ENCODE measurements at regions not wholly inside any gene's neighbourhood (a gene's known extent, or its start where the extent isn't known, plus 50 kb on each side); places are given as distances from the start of the nearest gene placed in this dataset.
A peak's percentile ranks its signal among the peaks of the same experiment; 100 is the strongest.

GRCh38 chr22:42217752-42218280 lies 52.6 kb downstream of the TCF20 start:
- peak in 1 of 2 donors; percentile 2 for ATAC-seq

DNA sequence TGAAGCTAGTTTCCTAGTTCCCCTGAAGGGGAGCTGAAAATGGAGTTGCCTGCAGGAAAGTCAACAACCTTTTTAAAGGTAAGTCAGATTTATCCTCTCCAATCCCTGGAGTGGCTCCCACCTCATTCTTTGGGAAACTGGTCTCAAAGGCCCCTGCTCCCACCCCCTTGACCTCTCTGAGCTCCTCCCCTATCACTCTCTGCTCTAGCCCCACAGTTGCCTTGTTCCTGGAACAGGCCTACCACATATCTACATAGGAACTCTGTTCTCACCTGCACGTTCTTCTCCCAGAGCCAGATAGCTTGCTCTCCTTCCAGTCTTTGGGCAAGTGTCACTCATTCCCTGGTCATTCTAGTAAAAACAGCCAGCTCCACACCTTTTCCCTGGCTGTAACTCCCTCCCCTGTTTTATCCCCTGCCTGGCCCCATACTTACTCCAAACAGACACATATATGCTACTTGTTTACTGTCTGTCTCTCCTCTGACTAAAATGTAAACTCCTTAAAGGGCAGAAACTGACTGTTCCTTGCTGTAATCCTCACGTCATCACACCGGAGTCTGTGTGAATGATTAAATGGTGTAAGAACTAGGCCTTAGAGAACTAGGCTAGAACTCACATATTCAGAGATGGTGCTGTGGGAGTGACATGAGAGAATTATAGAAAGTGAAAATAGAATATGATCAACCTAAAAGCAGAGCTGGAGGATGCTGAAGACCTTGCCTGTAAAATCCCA lies 53.3 kb downstream of the TCF20 start:
- peak; percentile 97 to 98 for ATAC-seq

GRCh38 chr22:42214633-42215415 lies 55.6 kb downstream of the TCF20 start:
- no peak for ATAC-seq

DNA sequence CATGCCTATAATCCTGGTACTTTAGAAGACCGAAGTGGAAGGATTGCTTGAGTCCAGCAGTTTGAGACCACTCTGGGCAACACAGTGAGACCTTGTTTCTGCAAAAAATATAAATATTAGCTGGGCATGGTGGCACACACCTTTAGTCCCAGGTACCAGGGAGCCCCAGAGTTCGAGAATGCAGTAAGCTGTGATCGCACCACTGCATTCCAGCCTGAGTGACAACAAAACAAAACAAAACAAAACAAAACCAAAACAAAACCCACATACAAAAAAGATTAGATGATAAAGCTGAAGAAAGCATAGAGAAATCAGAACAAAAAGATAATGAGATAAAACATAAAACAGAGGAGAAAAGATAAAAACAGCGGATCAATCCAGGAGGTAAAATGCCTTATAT lies 62.1 kb downstream of the TCF20 start:
- ATAC-seq: peak in 1 of 2 donors; percentile 20

- peak; percentile 53 to 71 for ATAC-seq
These were observed 62.5 kb downstream of the TCF20 start for GRCh38 chr22:42207918-42208317.

DNA sequence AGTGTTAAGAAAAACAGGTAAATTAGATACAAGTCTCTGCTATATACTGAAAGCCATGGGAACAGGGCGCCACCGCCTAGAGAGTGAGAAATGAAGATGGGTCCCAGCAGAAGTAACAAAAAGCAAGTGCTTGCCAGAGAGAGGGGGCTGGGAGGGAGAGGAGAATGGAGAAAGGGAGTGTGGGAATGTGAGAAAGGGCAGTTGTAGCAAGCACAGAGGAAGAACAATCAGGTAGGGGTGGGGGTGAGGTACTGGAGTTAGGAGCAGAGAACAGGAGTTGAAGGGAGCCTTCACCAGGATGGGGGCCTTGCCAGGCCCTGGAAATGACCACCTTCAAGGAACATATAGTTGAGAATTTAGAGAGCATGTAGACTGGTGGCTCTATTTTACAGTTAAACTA lies 66.8 kb downstream of the TCF20 start:
- no peak for ATAC-seq

DNA sequence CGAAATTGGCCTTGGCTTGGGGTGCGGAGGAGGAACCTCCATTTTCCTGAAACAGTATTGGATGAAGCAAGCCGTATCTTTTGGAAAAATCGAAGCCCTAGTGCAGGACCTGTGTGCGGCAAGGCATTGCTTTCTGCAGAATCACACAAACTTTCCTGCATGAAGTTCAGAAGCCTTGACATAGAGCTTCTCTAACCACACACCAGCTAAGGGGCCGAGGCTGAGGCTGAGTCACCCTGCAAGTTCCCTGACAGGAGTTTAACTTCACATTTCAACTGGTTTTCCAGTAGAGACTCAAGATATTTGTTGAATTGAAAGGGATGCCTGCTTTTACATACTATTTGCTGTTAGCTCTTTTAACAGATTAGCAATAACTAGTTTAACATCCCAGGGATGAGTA lies 67.8 kb downstream of the TCF20 start:
- peak; percentile 84 to 85 for ATAC-seq

DNA sequence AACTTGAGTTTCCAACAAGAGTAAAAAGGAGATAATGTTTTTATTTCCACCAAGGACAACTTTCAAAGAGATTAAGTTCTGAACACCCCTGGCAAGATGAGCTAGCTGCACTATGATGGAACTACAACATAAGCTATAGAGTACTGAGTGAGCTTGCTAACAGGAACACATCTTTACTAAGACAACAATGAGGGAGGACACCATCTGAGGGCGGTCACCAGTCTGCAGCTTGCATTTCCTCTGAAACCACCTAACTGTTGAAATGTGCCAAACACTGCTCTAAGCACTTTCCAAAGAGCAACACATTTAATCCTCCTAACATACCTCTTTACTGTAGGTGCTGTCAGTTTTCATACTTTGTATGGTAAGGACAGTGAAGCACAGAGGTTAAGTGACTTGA lies 68.4 kb downstream of the TCF20 start:
- peak; percentile 58 to 69 for ATAC-seq

DNA sequence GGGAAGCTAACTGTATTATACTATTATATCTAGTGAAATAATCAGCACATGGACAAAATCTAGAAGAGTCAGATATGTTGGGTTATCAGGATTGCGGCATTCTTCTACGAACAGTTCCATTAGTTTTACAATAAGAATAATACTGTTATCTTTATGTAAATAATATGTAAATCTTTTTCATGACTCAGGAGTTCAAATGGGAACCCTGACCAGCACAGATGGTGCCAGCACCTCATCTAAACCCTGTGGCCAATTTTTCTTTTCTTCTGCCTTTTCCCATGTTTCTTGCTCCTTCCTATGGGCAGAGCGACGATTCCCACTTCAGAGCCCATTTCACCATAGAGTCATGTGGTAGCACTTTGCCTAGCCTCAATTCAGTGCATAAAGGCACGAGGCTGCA lies 68.4 kb upstream of the CYP2D6 start:
- ATAC-seq: no peak

DNA sequence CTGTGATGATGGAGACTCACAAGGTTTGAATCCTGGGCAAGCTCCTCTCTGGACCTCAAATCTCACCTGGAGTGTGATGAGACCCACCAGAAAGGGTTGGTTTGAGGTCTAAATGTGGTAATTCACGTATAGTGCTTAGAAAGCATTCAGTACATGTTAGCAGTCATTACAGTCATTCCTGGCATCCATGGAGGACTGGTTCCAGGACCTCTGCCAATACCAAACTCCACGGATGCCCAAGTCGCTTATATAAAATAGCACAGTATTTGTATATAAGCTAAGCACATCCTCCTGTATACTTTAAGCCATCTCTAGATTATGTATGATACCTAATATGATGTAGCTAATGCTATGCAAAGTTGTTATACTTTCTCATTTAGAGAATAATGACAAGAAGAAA lies 67.6 kb upstream of the CYP2D6 start:
- no peak for ATAC-seq

DNA sequence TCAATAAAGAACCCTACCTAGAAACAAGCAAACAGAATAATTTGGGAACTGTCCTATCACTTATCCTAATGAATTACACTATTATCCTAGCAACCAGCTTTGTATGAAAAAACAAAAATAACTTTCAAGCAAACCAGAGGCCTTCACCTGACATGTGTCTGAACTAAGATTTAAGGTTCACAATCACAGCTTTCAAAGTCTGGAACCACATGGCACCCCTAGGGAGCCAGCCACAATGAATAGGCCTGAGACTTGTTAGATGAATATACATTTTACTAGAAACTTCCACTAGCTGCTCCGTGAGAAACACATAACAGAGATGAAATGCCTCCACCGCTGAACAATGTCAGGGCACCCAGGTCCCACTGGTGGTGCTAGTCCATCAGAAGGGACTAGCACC lies 65.8 kb upstream of the CYP2D6 start:
- no peak for ATAC-seq

GRCh38 chr22:42194953-42195352 lies 64.3 kb upstream of the CYP2D6 start:
- ATAC-seq: no peak

DNA sequence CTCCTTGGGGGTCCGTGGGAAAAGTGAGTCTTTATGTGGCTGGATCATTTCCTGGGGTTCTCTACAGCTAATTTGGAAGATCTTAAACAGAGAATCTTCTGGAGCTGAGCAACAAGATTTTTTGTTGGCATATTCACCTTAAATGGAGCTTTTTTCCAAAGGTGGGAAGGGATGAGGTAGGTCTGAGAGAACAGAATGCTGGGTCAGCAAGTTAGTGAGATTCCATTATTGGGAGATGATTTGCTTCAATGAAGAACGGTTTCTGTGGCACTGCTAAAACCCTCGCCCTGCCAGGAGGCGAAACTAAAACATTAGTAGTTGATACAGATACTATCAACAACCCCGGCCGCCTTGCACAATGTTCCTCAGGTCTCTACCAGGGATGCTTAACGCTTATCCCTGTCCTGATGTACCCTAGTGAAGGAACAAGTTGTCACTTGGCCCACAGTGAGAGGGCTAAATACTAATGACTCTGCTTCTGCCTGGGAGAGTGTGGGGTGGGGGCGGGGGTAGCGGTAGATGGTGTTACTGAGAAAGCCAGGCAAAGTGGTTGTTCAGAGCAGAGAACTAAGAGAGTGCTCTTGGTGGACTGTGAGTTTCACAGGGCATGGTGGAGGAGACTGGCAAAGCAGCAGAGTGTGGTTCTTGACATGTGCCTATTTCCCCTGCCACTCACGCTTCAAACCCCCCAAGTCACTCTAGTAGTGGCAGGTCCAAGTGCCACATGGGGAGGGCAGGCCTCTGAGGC lies 63.7 kb upstream of the CYP2D6 start:
- no peak for ATAC-seq

- ATAC-seq: no peak
These were observed 61.9 kb upstream of the CYP2D6 start for GRCh38 chr22:42192547-42192946.

GRCh38 chr22:42190274-42190673 lies 59.7 kb upstream of the CYP2D6 start:
- ATAC-seq: no peak

- ATAC-seq: no peak
These were observed 59.2 kb upstream of the CYP2D6 start for GRCh38 chr22:42189761-42190160.

GRCh38 chr22:42188808-42189447 lies 58.3 kb upstream of the CYP2D6 start:
- ATAC-seq: peak; percentile 33 to 40

GRCh38 chr22:42187646-42188045 lies 57.0 kb upstream of the CYP2D6 start:
- no peak for ATAC-seq

- no peak for ATAC-seq
These were observed 55.4 kb upstream of the CYP2D6 start for GRCh38 chr22:42185915-42186439.

DNA sequence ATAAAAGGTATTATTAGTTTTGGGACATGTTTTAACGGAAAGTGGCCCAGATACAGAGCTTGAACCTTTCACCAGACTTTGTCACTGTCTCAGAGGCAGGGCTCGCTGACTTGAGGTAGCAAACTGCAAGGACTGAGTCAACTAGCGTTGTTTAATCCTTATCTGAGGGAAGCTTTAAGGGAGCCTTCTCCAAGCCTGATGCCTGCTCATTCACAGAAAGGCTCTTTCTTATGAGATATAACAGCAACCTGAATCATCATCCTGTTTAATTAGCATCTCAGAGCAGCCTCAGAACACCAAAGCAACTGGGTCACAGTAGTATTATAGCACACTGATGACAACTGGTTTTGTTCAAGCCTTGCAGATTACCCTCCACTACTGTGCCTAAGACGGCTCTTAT lies 54.2 kb upstream of the CYP2D6 start:
- ATAC-seq: peak; percentile 65 to 70

- ATAC-seq: peak; percentile 66 to 73
These were observed 53.0 kb upstream of the CYP2D6 start for GRCh38 chr22:42183461-42184059.

- ATAC-seq: peak; percentile 70 to 74
These were observed 49.8 kb upstream of the CYP2D6 start for GRCh38 chr22:42180349-42180842.

Measured in activated CD4-positive, CD25-positive, alpha-beta regulatory T cell treated with anti-CD3 and anti-CD28 coated beads, Interleukin-2, amount 50 U/mL, for 24 hours (primary cell).